MCF 10A (cell line): ENCODE measurements at regions not wholly inside any gene's neighbourhood (a gene's known extent, or its start where the extent isn't known, plus 50 kb on each side); places are given as distances from the start of the nearest gene placed in this dataset.

ENCODE experiments used
- BruUV-seq: library from RNA; stranded (reverse); fragments of 400-500 nt; replicated peaks from 2 replicates; lab custom pipeline; 2021; lab: Mats Ljungman, UMichigan
- CTCF ChIA-PET: fragments of 300-600 bp; sonication (Branson Sonifier 250); formaldehyde crosslinking; extraction: SDS; loops from one replicate; lab custom pipeline; 2021; ENCODE audit warnings: antibody characterized with exemption, inconsistent platforms; lab: Yijun Ruan, JAX
- POLR2A ChIA-PET: fragments of 300-600, 350-650 bp; sonication (Branson Sonifier 250); formaldehyde crosslinking; extraction: SDS; loops from one replicate; lab custom pipeline; 2020; ENCODE audit warnings: antibody characterized with exemption, inconsistent platforms; lab: Yijun Ruan, JAX
- DNase-seq: peaks from one replicate; pipeline ENCODE4 v3.0.0-alpha.2; 2018; ENCODE audit not compliant: unreplicated experiment
- H3K27ac Mint-ChIP-seq: one replicate; pipeline ENCODE4 v1.8.0; 2022; ENCODE audit warnings: mild to moderate bottlenecking, low read depth, mixed read lengths; ENCODE audit not compliant: unreplicated experiment
- H3K27me3 Mint-ChIP-seq: one replicate; pipeline ENCODE4 v1.8.0; 2022; ENCODE audit warnings: mixed read lengths; ENCODE audit not compliant: insufficient read depth, unreplicated experiment
- H3K36me3 Mint-ChIP-seq: one replicate; pipeline ENCODE4 v1.8.0; 2022; ENCODE audit warnings: mild to moderate bottlenecking, moderate library complexity, mixed read lengths; ENCODE audit not compliant: insufficient read depth, unreplicated experiment
- H3K4me1 Mint-ChIP-seq: one replicate; pipeline ENCODE4 v1.8.0; 2022; ENCODE audit warnings: mixed read lengths; ENCODE audit not compliant: insufficient read depth, unreplicated experiment
- H3K4me3 Mint-ChIP-seq: one replicate; pipeline ENCODE4 v1.8.0; 2022; ENCODE audit warnings: mild to moderate bottlenecking, moderate library complexity, mixed read lengths; ENCODE audit not compliant: unreplicated experiment
- H3K9me3 Mint-ChIP-seq: one replicate; pipeline ENCODE4 v1.8.0; 2022; ENCODE audit warnings: mixed read lengths; ENCODE audit not compliant: unreplicated experiment
- CTCF ChIP-seq: fragments of 200-600 bp; IDR thresholded peaks from one replicate; pipeline ENCODE4 v1.8.0; 2022; ENCODE audit warnings: antibody characterized with exemption, mild to moderate bottlenecking; ENCODE audit not compliant: unreplicated experiment
- intact Hi-C: fragments of 100-400 bp; cut with micrococcal nuclease; formaldehyde crosslinking; loops from 2 replicates; pipeline ENCODE4 v1.14.1; 2022

GRCh38 chr6:118740372-118740771, 89.0 kb upstream of the CEP85L start:
- intact Hi-C loops: no loop called here
- Mint-ChIP-seq H3K27me3 (peaks cover 24% of the 10 kb centered on the region), H3K36me3 (no peaks in the 10 kb centered on the region), H3K9me3 (no peaks in the 10 kb centered on the region), H3K4me1 (peaks cover 5% of the 10 kb centered on the region), H3K27ac (no peak overlapping the region), H3K4me3 (no peak overlapping the region)
- no peak for TF ChIP-seq CTCF
- CTCF ChIA-PET: no interaction called here
- DNase-seq: no peak
- POLR2A ChIA-PET: interaction anchor here (0.6 to 0.7 kb wide), 2 partner anchors 213 to 1138 kb away, joined by 3 to 5 read pairs; partner anchors contain the start of gene GOPC
- no TSS peak for BruUV-seq

- DNase-seq: no peak
- H3K27me3 Mint-ChIP-seq: peaks cover 24% of the 10 kb centered on the region
- H3K36me3 Mint-ChIP-seq: no peaks in the 10 kb centered on the region
- H3K4me1 Mint-ChIP-seq: peaks cover 5% of the 10 kb centered on the region
- no peak overlapping the region for H3K27ac Mint-ChIP-seq
- H3K4me3 Mint-ChIP-seq: no peak overlapping the region
- ChIA-PET CTCF (no interaction called here), POLR2A (interaction anchor here (0.6 to 0.7 kb wide), 2 partner anchors 213 to 1137 kb away, joined by 3 to 5 read pairs; partner anchors contain the start of gene GOPC)
- BruUV-seq: no TSS peak
- H3K9me3 Mint-ChIP-seq: no peaks in the 10 kb centered on the region
- no peak for TF ChIP-seq CTCF
- intact Hi-C loops: no loop called here
Measured at GRCh38 chr6:118739696-118740353, 88.4 kb upstream of the CEP85L start.

- Mint-ChIP-seq H3K36me3 (no peaks in the 10 kb centered on the region), H3K9me3 (no peaks in the 10 kb centered on the region), H3K4me3 (no peak overlapping the region), H3K27ac (no peak overlapping the region), H3K27me3 (peaks cover 24% of the 10 kb centered on the region), H3K4me1 (no peaks in the 10 kb centered on the region)
- BruUV-seq: no TSS peak
- CTCF ChIA-PET: no interaction called here
- intact Hi-C loops: no loop called here
- TF ChIP-seq CTCF: no peak
- DNase-seq: no peak
- POLR2A ChIA-PET: no interaction called here
Measured at GRCh38 chr6:118736440-118736839, 85.0 kb upstream of the CEP85L start.

GRCh38 chr6:118735320-118735719, 83.9 kb upstream of the CEP85L start:
- no peak overlapping the region for H3K4me3 Mint-ChIP-seq

More at GRCh38 chr6:118735320-118735719, 83.9 kb upstream of the CEP85L start:
- peak; percentile 13 for DNase-seq
- Mint-ChIP-seq H3K9me3 (no peaks in the 10 kb centered on the region), H3K27ac (no peak overlapping the region), H3K4me1 (no peaks in the 10 kb centered on the region), H3K27me3 (peaks cover 24% of the 10 kb centered on the region), H3K36me3 (no peaks in the 10 kb centered on the region)
- POLR2A ChIA-PET: no interaction called here
- BruUV-seq: no TSS peak
- CTCF ChIA-PET: no interaction called here
- TF ChIP-seq CTCF: no peak
- intact Hi-C loops: no loop called here
